ENCODE measurements at regions not wholly inside any gene's neighbourhood (a gene's known extent, or its start where the extent isn't known, plus 50 kb on each side); places are given as distances from the start of the nearest gene placed in this dataset.

- Histone ChIP-seq H3K27me3 (ENCODE audit: control insufficient read depth, insufficient read depth, low read length) (no peaks in the 10 kb centered on the region), H3K9me3 (ENCODE audit: control insufficient read depth, insufficient read depth, low read length) (peaks cover 84% of the 10 kb centered on the region), H3K4me3 (ENCODE audit: low read depth, low read length) (no peak overlapping the region), H3K27ac (ENCODE audit: low read depth, low read length) (no peak overlapping the region)
- no peak for DNase-seq (ENCODE audit: low read depth, low spot score)
- ChIA-PET POLR2A (no interaction called here), CTCF (no interaction called here)
- no peak for TF ChIP-seq CTCF (IDR thresholded peaks at IDR 0.05; ENCODE audit: low read depth, low read length)
Measured at GRCh38 chr11:70538641-70539359, 140.5 kb downstream of the CTTN start.

GRCh38 chr11:70539360-70540095 is 141.2 kb downstream of the CTTN start:
- ChIA-PET POLR2A (no interaction called here), CTCF (no interaction called here)
- no peaks in the 10 kb centered on the region for H3K27me3 ChIP-seq (ENCODE audit: control insufficient read depth, insufficient read depth, low read length)
- TF ChIP-seq CTCF (IDR thresholded peaks at IDR 0.05; ENCODE audit: low read depth, low read length): no peak
- peaks cover 88% of the 10 kb centered on the region for H3K9me3 ChIP-seq (ENCODE audit: control insufficient read depth, insufficient read depth, low read length)
- H3K4me3 ChIP-seq (ENCODE audit: low read depth, low read length): no peak overlapping the region
- no peak overlapping the region for H3K27ac ChIP-seq (ENCODE audit: low read depth, low read length)
- DNase-seq (ENCODE audit: low read depth, low spot score): no peak

- no peaks in the 10 kb centered on the region for H3K27me3 ChIP-seq (ENCODE audit: control insufficient read depth, insufficient read depth, low read length)
- POLR2A ChIA-PET: no interaction called here
- TF ChIP-seq CTCF (IDR thresholded peaks at IDR 0.05; ENCODE audit: low read depth, low read length): no peak
- no peak overlapping the region for H3K4me3 ChIP-seq (ENCODE audit: low read depth, low read length)
- H3K9me3 ChIP-seq (ENCODE audit: control insufficient read depth, insufficient read depth, low read length): peaks cover 90% of the 10 kb centered on the region
- no peak for DNase-seq (ENCODE audit: low read depth, low spot score)
- H3K27ac ChIP-seq (ENCODE audit: low read depth, low read length): no peak overlapping the region
- CTCF ChIA-PET: no interaction called here
Measured at GRCh38 chr11:70540196-70540595, 141.9 kb downstream of the CTTN start.

- Histone ChIP-seq H3K27ac (ENCODE audit: low read depth, low read length) (no peak overlapping the region), H3K4me3 (ENCODE audit: low read depth, low read length) (no peak overlapping the region), H3K9me3 (ENCODE audit: control insufficient read depth, insufficient read depth, low read length) (peaks cover 83% of the 10 kb centered on the region), H3K27me3 (ENCODE audit: control insufficient read depth, insufficient read depth, low read length) (no peaks in the 10 kb centered on the region)
- no peak for DNase-seq (ENCODE audit: low read depth, low spot score)
- POLR2A ChIA-PET: no interaction called here
- no peak for TF ChIP-seq CTCF (IDR thresholded peaks at IDR 0.05; ENCODE audit: low read depth, low read length)
- CTCF ChIA-PET: interaction anchor here (0.6 kb wide), 1 partner anchor 10 kb away, joined by 5 read pairs; no protein-coding TSS in a partner anchor
Measured at GRCh38 chr11:70541176-70541575, 142.8 kb downstream of the CTTN start.

GRCh38 chr11:70541699-70542098 is 143.4 kb downstream of the CTTN start:
- H3K27me3 ChIP-seq (ENCODE audit: control insufficient read depth, insufficient read depth, low read length): no peaks in the 10 kb centered on the region
- CTCF ChIA-PET: no interaction called here
- no peak for TF ChIP-seq CTCF (IDR thresholded peaks at IDR 0.05; ENCODE audit: low read depth, low read length)
- H3K9me3 ChIP-seq (ENCODE audit: control insufficient read depth, insufficient read depth, low read length): peaks cover 78% of the 10 kb centered on the region
- no peak for DNase-seq (ENCODE audit: low read depth, low spot score)
- H3K4me3 ChIP-seq (ENCODE audit: low read depth, low read length): no peak overlapping the region
- POLR2A ChIA-PET: no interaction called here
- no peak overlapping the region for H3K27ac ChIP-seq (ENCODE audit: low read depth, low read length)

Measured in AG04450 (cell line).